Activated CD4-positive, CD25-positive, alpha-beta regulatory T cell treated with anti-CD3 and anti-CD28 coated beads, Interleukin-2, amount 50 U/mL, for 24 hours (primary cell): ENCODE measurements at regions not wholly inside any gene's neighbourhood (a gene's known extent, or its start where the extent isn't known, plus 50 kb on each side); places are given as distances from the start of the nearest gene placed in this dataset.

Experiments used
- ATAC-seq, 2 donors: fragments of 150-1000 bp; cut with Tn5 transposase; one replicate each; pipeline ENCODE4 v1.10.0; 2021; ENCODE audit warnings: mild to moderate bottlenecking in 1 of 2, moderate library complexity in 1 of 2

- ATAC-seq: no peak
Measured at GRCh38 chrX:17919896-17920446, 58.9 kb upstream of the RAI2 start.

GRCh38 chrX:17917945-17918577, 57.0 kb upstream of the RAI2 start:
- ATAC-seq: no peak

GRCh38 chrX:17913801-17914200, 52.7 kb upstream of the RAI2 start:
- no peak for ATAC-seq
